Mesenchymal stem cell (in vitro differentiated cells and primary cell): ENCODE measurements at regions not wholly inside any gene's neighbourhood (a gene's known extent, or its start where the extent isn't known, plus 50 kb on each side); places are given as distances from the start of the nearest gene placed in this dataset.

Experiments
- DNase-seq: peaks from one replicate; pipeline ENCODE4 v3.0.0-alpha.2; 2013
- H2AFZ ChIP-seq: one replicate; pipeline ENCODE4 v1.6.1; 2013; ENCODE audit warnings: low read depth, mild to moderate bottlenecking, control low read depth, inconsistent platforms, low read length, moderate library complexity
- H2AK5ac ChIP-seq: 2 replicates; pipeline ENCODE4 v1.6.1; 2013; ENCODE audit warnings: low read length, moderate library complexity, mild to moderate bottlenecking, inconsistent platforms; ENCODE audit not compliant: severe bottlenecking
- H2BK120ac ChIP-seq: one replicate; pipeline ENCODE4 v1.6.1; 2013; ENCODE audit warnings: low read depth, mild to moderate bottlenecking, inconsistent platforms, low read length, moderate library complexity
- H2BK12ac ChIP-seq, 2 experiments: one replicate each; pipeline ENCODE4 v1.6.1; 2013; ENCODE audit warnings: inconsistent platforms in 2 of 2, low read length in 2 of 2, mild to moderate bottlenecking in 2 of 2, moderate library complexity in 2 of 2, control low read depth in 1 of 2
- H2BK15ac ChIP-seq: one replicate; pipeline ENCODE4 v1.6.1; 2013; ENCODE audit warnings: mild to moderate bottlenecking, low read depth, inconsistent platforms; ENCODE audit not compliant: poor library complexity, severe bottlenecking
- H2BK5ac ChIP-seq: 2 replicates; pipeline ENCODE4 v1.6.1; 2013; ENCODE audit warnings: low read depth, mild to moderate bottlenecking, low read length, control low read depth, inconsistent platforms; ENCODE audit not compliant: poor library complexity, severe bottlenecking
- H3K14ac ChIP-seq, 2 experiments: one replicate each; pipeline ENCODE4 v1.6.1; 2013; ENCODE audit warnings: inconsistent platforms in 2 of 2, low read length in 2 of 2, control low read depth in 1 of 2, mild to moderate bottlenecking in 1 of 2, moderate library complexity in 1 of 2
- H3K18ac ChIP-seq, 2 experiments: one replicate each; pipeline ENCODE4 v1.6.1; 2013; ENCODE audit warnings: inconsistent platforms in 2 of 2, low read length in 2 of 2, control low read depth in 1 of 2, low read depth in 1 of 2, mild to moderate bottlenecking in 1 of 2
- H3K23ac ChIP-seq, 2 experiments: one replicate each; pipeline ENCODE4 v1.6.1; 2013; ENCODE audit warnings: inconsistent platforms in 2 of 2, low read length in 2 of 2, mild to moderate bottlenecking in 2 of 2, moderate library complexity in 2 of 2, control low read depth in 1 of 2
- H3K27ac ChIP-seq: 2 replicates; pipeline ENCODE4 v1.5.1; 2013; ENCODE audit warnings: mild to moderate bottlenecking, moderate library complexity, low read length, control low read depth, inconsistent platforms; ENCODE audit not compliant: poor library complexity, severe bottlenecking
- H3K27me3 ChIP-seq, 2 experiments: 2 replicates each; pipeline versions ENCODE4 v1.6.1 to v1.7.0; 2013; ENCODE audit warnings: low read length in 2 of 2, mild to moderate bottlenecking in 2 of 2, moderate library complexity in 2 of 2, control low read depth in 1 of 2, inconsistent platforms in 1 of 2; ENCODE audit not compliant: control insufficient read depth in 1 of 2, insufficient read depth in 1 of 2
- H3K36me3 ChIP-seq, 2 experiments: 2 replicates each; pipeline versions ENCODE4 v1.6.1 to v1.7.0; 2013; ENCODE audit warnings: low read length in 2 of 2, control low read depth in 1 of 2, inconsistent platforms in 1 of 2, low read depth in 1 of 2, mild to moderate bottlenecking in 1 of 2; ENCODE audit not compliant: insufficient read depth in 2 of 2, control insufficient read depth in 1 of 2
- H3K4ac ChIP-seq, 2 experiments: one replicate each; pipeline ENCODE4 v1.6.1; 2013; ENCODE audit warnings: inconsistent platforms in 2 of 2, low read length in 2 of 2, mild to moderate bottlenecking in 2 of 2, moderate library complexity in 2 of 2, control low read depth in 1 of 2, low read depth in 1 of 2
- H3K4me1 ChIP-seq: 2 replicates; pipeline ENCODE4 v1.6.1; 2013; ENCODE audit warnings: low read depth, low read length, control low read depth; ENCODE audit not compliant: control insufficient read depth, insufficient read depth
- H3K4me2 ChIP-seq: 2 replicates; pipeline ENCODE4 v1.6.1; 2013; ENCODE audit warnings: low read length, mild to moderate bottlenecking, inconsistent platforms; ENCODE audit not compliant: poor library complexity, severe bottlenecking
- H3K4me3 ChIP-seq, 2 experiments: 2 replicates each; pipeline versions ENCODE4 v1.5.1 to v1.7.0; 2013; ENCODE audit warnings: low read length in 2 of 2, mild to moderate bottlenecking in 2 of 2, control low read depth in 1 of 2, low read depth in 1 of 2; ENCODE audit not compliant: insufficient read depth in 1 of 2
- H3K79me1 ChIP-seq: replicated peaks from 2 replicates; pipeline ENCODE4 v1.6.1; 2013; ENCODE audit warnings: mild to moderate bottlenecking, control low read depth, low read length, inconsistent platforms; ENCODE audit not compliant: poor library complexity, severe bottlenecking
- H3K9ac ChIP-seq: 2 replicates; pipeline ENCODE4 v1.7.0; 2013; ENCODE audit warnings: mild to moderate bottlenecking, low read length, moderate library complexity
- H3K9me3 ChIP-seq: 2 replicates; pipeline ENCODE4 v1.7.0; 2013; ENCODE audit warnings: mild to moderate bottlenecking, low read length; ENCODE audit not compliant: control insufficient read depth
- H4K8ac ChIP-seq: one replicate; pipeline ENCODE4 v1.6.1; 2013; ENCODE audit warnings: inconsistent platforms, mild to moderate bottlenecking, low read length, moderate library complexity
- H4K91ac ChIP-seq: one replicate; pipeline ENCODE4 v1.6.1; 2013; ENCODE audit warnings: mild to moderate bottlenecking, low read length, inconsistent platforms
- WGBS: methylation state at CpG from one replicate; pipeline ENCODE4 v1.1.7; 2013; ENCODE audit warnings: mixed read lengths; 5-methylcytosine and 5-hydroxymethylcytosine counted together

DNA sequence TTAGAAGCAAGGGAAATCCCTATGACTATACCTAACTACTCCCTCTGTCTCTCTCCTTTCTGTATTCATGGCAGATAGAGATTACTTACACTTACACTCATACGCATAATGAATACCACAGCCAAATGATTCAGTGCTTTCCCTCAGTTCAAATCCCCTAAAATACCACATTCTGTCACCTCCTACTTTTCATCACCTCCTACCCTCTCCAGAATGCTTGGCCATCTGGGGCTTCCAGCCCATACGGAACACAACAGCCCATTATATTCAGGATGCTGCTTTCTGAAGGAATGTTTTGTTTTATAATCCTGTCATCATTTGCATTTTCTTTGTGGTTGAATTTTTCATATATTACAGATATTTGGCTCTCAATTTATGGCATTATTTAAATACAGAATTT is 361.6 kb downstream of the GRIA2 start:
- no peak overlapping the region for H3K27ac ChIP-seq
- no peak overlapping the region for H2BK15ac ChIP-seq
- H2AK5ac ChIP-seq, result no peak overlapping the region
- no peak overlapping the region for H3K4me3 ChIP-seq
- H2AFZ ChIP-seq, result no peak overlapping the region
- no peaks in the 10 kb centered on the region for H3K4me1 ChIP-seq
- no peaks in the 10 kb centered on the region for H3K36me3 ChIP-seq
- H4K91ac ChIP-seq, result no peak overlapping the region
- no peaks in the 10 kb centered on the region for H3K9me3 ChIP-seq
- H2BK120ac ChIP-seq, result no peak overlapping the region
- no peak overlapping the region for H2BK12ac ChIP-seq
- H3K23ac ChIP-seq, result no peak overlapping the region
- no peak overlapping the region for H3K4me2 ChIP-seq
- no peak overlapping the region for H2BK5ac ChIP-seq
- no peaks in the 10 kb centered on the region for H3K27me3 ChIP-seq
- H3K18ac ChIP-seq, result no peak overlapping the region
- DNase-seq, result no peak
- H3K4ac ChIP-seq, result no peak overlapping the region
- H3K14ac ChIP-seq, result no peak overlapping the region
- no peak overlapping the region for H4K8ac ChIP-seq
- no peak overlapping the region for H3K9ac ChIP-seq
- no peaks in the 10 kb centered on the region for H3K79me1 ChIP-seq
- 98% methylated on average over 1 of the region's 2 CpGs for WGBS

DNA sequence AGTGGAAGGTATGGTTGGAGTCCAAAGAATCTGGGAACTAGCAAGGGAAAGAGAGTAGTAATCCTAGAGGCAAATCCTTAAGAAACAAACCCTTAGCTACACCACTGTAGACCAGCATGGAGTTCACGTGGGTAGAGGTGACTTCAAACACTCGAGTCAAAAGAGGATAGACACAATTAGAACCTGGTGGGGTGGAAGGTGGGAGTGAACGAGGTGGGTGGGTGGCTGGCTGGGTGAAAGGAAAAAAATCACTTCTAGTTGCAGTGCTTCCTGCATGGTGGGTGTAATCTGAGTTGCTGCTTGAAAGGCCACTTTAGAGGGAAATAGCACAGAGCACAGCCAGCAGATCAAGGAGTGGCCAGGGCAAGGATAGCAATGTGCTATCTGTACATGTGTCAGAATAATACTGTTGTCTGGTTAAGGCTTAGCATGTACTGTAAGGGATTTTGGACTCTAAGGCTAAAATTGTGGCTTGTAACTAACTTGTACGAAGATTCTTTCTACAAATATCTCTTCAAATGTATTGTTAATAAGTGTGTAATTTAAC is 356.2 kb downstream of the GRIA2 start:
- Histone ChIP-seq H3K36me3 (no peaks in the 10 kb centered on the region), H3K4ac (no peak overlapping the region), H3K14ac (no peak overlapping the region), H4K8ac (no peak overlapping the region), H3K9me3 (no peaks in the 10 kb centered on the region), H2BK5ac (no peak overlapping the region), H3K27me3 (no peaks in the 10 kb centered on the region), H2BK15ac (no peak overlapping the region), H3K4me2 (no peak overlapping the region), H2AFZ (no peak overlapping the region), H3K79me1 (no peaks in the 10 kb centered on the region), H2BK120ac (no peak overlapping the region), H2AK5ac (no peak overlapping the region), H3K9ac (no peak overlapping the region), H2BK12ac (no peak overlapping the region), H3K23ac (no peak overlapping the region), H4K91ac (no peak overlapping the region), H3K27ac (no peak overlapping the region), H3K4me1 (no peaks in the 10 kb centered on the region), H3K18ac (no peak overlapping the region), H3K4me3 (no peak overlapping the region)
- 62% methylated on average over 3 of the region's 4 CpGs for WGBS
- no peak for DNase-seq

DNA sequence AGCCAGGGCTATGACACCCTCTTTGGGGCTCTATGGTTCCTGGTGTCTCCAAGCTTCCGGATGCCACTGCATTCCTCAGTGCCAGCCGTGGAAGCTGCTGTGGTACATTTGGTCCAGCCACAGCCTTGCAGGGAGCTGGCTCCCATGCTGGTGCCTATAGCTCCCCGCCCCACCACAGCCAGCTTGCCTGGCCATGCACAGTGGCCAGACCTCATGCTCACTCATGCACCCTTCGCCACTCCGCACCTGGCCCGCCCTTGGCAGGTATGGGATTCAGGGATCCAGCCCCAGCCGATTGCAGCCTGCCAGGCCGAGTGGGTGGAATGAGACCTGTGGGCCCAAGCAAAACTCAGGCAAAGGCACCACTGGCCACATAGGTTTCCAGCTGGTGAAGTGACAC is 354.8 kb downstream of the GRIA2 start:
- H4K8ac ChIP-seq, result no peak overlapping the region
- H2BK12ac ChIP-seq, result no peak overlapping the region
- H3K9me3 ChIP-seq, result no peaks in the 10 kb centered on the region
- no peak overlapping the region for H3K27ac ChIP-seq
- no peak overlapping the region for H3K14ac ChIP-seq
- H3K36me3 ChIP-seq, result no peaks in the 10 kb centered on the region
- H2BK5ac ChIP-seq, result no peak overlapping the region
- no peaks in the 10 kb centered on the region for H3K4me1 ChIP-seq
- H3K79me1 ChIP-seq, result no peaks in the 10 kb centered on the region
- DNase-seq, result no peak
- no peaks in the 10 kb centered on the region for H3K27me3 ChIP-seq
- WGBS, result 93% methylated on average over 8 of the region's 8 CpGs
- H3K18ac ChIP-seq, result no peak overlapping the region
- H2BK15ac ChIP-seq, result no peak overlapping the region
- H3K23ac ChIP-seq, result peak overlapping the region in 1 of 2 experiments; percentile 11
- H2AK5ac ChIP-seq, result no peak overlapping the region
- H2BK120ac ChIP-seq, result no peak overlapping the region
- no peak overlapping the region for H4K91ac ChIP-seq
- no peak overlapping the region for H3K9ac ChIP-seq
- no peak overlapping the region for H3K4ac ChIP-seq
- H2AFZ ChIP-seq, result no peak overlapping the region
- H3K4me2 ChIP-seq, result no peak overlapping the region
- no peak overlapping the region for H3K4me3 ChIP-seq

DNA sequence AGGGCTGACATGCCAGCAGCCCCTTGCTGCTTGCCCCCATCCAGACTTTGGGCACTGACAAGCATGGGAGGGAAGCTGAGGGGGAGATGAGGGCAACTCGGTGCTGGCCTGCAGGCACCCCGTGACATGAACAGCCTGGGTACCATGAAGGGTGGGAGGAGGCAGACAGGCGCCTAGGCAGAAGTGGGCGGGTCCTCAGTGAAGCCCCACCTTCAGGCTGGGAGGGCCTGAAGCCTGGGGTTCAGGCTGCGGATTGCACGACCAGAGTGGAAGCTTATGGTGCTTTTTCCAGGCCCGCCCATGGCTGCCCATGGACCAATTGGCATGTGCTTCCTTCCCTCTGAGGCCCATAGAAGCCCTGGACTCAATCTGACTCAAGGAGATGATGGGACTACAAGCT is 354.1 kb downstream of the GRIA2 start:
- Histone ChIP-seq H3K4me2 (no peak overlapping the region), H4K8ac (no peak overlapping the region), H4K91ac (no peak overlapping the region), H3K27ac (no peak overlapping the region), H3K79me1 (no peaks in the 10 kb centered on the region), H3K4me1 (no peaks in the 10 kb centered on the region), H2BK5ac (no peak overlapping the region), H2AK5ac (no peak overlapping the region), H2AFZ (no peak overlapping the region), H3K23ac (peak overlapping the region in 1 of 2 experiments; percentile 69), H3K9ac (no peak overlapping the region), H3K14ac (no peak overlapping the region), H3K18ac (no peak overlapping the region), H3K27me3 (no peaks in the 10 kb centered on the region), H2BK120ac (no peak overlapping the region), H3K4ac (no peak overlapping the region), H2BK12ac (no peak overlapping the region), H2BK15ac (no peak overlapping the region), H3K4me3 (no peak overlapping the region), H3K9me3 (no peaks in the 10 kb centered on the region), H3K36me3 (no peaks in the 10 kb centered on the region)
- WGBS, result 85% methylated on average over 7 of the region's 7 CpGs
- no peak for DNase-seq
